DOHH2 (cell line): ENCODE measurements at regions not wholly inside any gene's neighbourhood (a gene's known extent, or its start where the extent isn't known, plus 50 kb on each side); places are given as distances from the start of the nearest gene placed in this dataset.

Source experiments
- H3F3A ChIP-seq: fragments of 200-600 bp; sonication (generic), shearing (Covaris generic); 2 replicates; pipeline ENCODE4 v1.6.0; 2016; ENCODE audit warnings: antibody characterized with exemption, mild to moderate bottlenecking; ENCODE audit not compliant: control insufficient read depth, insufficient read depth
- H3K27ac ChIP-seq: fragments of 200-600 bp; sonication (generic); 2 replicates; pipeline ENCODE4 v1.5.1; 2014; ENCODE audit warnings: low read depth, mild to moderate bottlenecking, low read length, moderate library complexity
- H3K27me3 ChIP-seq: fragments of 200-600 bp; sonication (generic); 2 replicates; pipeline ENCODE4 v1.6.1; 2014; ENCODE audit warnings: mild to moderate bottlenecking, low read length, mixed read lengths; ENCODE audit not compliant: control insufficient read depth
- H3K36me3 ChIP-seq: fragments of 200-600 bp; sonication (generic); 2 replicates; pipeline ENCODE4 v1.6.1; 2014; ENCODE audit warnings: mild to moderate bottlenecking, low read length, moderate library complexity, mixed read lengths; ENCODE audit not compliant: control insufficient read depth
- H3K4me1 ChIP-seq: fragments of 200-600 bp; sonication (generic); 2 replicates; pipeline ENCODE4 v1.6.1; 2014; ENCODE audit warnings: mild to moderate bottlenecking, low read length, mixed read lengths; ENCODE audit not compliant: control insufficient read depth
- H3K4me2 ChIP-seq: fragments of 200-600 bp; sonication (generic); 2 replicates; pipeline ENCODE4 v1.6.0; 2014; ENCODE audit warnings: mild to moderate bottlenecking, low read length, moderate library complexity
- H3K4me3 ChIP-seq: fragments of 200-600 bp; sonication (generic); 2 replicates; pipeline ENCODE4 v1.5.1; 2014; ENCODE audit warnings: mild to moderate bottlenecking, low read length, mixed read lengths
- H3K79me2 ChIP-seq: fragments of 200-600 bp; sonication (generic); 2 replicates; pipeline ENCODE4 v1.6.1; 2014; ENCODE audit warnings: mild to moderate bottlenecking, low read length, mixed read lengths; ENCODE audit not compliant: control insufficient read depth
- H3K9me2 ChIP-seq: fragments of 200-600 bp; sonication (generic); replicated peaks from 2 replicates; pipeline ENCODE4 v1.6.1; 2014; ENCODE audit warnings: mild to moderate bottlenecking, low read length, mixed read lengths; ENCODE audit not compliant: control insufficient read depth
- H3K9me3 ChIP-seq: fragments of 200-600 bp; sonication (generic); 2 replicates; pipeline ENCODE4 v1.6.1; 2014; ENCODE audit warnings: antibody characterized with exemption, low read length, mixed read lengths; ENCODE audit not compliant: control insufficient read depth, insufficient read depth
- H4K20me1 ChIP-seq: fragments of 200-600 bp; sonication (generic); 2 replicates; pipeline ENCODE4 v1.6.0; 2014; ENCODE audit warnings: low read depth, mild to moderate bottlenecking, antibody characterized with exemption, low read length, moderate library complexity; ENCODE audit not compliant: control insufficient read depth, insufficient read depth
- EZH2phosphoT487 ChIP-seq: fragments of 200-600 bp; sonication (generic); IDR thresholded peaks from 2 replicates; pipeline ENCODE4 v1.6.1; 2017; ENCODE audit warnings: borderline replicate concordance, mild to moderate bottlenecking, antibody characterized with exemption, low read length, moderate library complexity, mixed read lengths
- TF ChIP-seq, protein P1 (sequence below): fragments of 200-600 bp; sonication (generic); IDR thresholded peaks from one replicate; pipeline ENCODE4 v1.5.1; 2014; ENCODE audit warnings: antibody characterized with exemption, mild to moderate bottlenecking, low read depth, low read length; ENCODE audit not compliant: poor library complexity, severe bottlenecking

DNA sequence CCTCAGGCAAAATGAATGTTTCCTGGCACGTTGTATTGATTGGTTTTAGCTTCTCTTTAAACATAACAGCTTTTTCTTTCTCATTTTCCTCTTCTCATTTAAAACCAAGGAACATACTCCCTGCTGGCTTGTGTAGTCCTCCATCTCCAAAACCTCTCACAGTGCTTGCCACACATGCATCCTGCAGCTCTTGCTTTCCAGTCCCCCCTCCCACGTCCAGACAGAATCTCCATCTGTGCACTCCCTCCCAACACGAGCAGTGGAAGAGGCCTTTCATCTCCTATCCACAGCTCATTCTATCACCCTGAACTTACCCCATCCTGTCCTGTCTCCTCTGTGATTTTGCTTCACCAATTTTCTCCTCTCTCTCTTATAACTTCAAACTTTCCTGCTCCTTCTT lies 99.6 kb upstream of the THSD7B start:
- TF ChIP-seq, protein P1, sequence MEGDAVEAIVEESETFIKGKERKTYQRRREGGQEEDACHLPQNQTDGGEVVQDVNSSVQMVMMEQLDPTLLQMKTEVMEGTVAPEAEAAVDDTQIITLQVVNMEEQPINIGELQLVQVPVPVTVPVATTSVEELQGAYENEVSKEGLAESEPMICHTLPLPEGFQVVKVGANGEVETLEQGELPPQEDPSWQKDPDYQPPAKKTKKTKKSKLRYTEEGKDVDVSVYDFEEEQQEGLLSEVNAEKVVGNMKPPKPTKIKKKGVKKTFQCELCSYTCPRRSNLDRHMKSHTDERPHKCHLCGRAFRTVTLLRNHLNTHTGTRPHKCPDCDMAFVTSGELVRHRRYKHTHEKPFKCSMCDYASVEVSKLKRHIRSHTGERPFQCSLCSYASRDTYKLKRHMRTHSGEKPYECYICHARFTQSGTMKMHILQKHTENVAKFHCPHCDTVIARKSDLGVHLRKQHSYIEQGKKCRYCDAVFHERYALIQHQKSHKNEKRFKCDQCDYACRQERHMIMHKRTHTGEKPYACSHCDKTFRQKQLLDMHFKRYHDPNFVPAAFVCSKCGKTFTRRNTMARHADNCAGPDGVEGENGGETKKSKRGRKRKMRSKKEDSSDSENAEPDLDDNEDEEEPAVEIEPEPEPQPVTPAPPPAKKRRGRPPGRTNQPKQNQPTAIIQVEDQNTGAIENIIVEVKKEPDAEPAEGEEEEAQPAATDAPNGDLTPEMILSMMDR: no peak
- no peak for TF ChIP-seq EZH2phosphoT487

DNA sequence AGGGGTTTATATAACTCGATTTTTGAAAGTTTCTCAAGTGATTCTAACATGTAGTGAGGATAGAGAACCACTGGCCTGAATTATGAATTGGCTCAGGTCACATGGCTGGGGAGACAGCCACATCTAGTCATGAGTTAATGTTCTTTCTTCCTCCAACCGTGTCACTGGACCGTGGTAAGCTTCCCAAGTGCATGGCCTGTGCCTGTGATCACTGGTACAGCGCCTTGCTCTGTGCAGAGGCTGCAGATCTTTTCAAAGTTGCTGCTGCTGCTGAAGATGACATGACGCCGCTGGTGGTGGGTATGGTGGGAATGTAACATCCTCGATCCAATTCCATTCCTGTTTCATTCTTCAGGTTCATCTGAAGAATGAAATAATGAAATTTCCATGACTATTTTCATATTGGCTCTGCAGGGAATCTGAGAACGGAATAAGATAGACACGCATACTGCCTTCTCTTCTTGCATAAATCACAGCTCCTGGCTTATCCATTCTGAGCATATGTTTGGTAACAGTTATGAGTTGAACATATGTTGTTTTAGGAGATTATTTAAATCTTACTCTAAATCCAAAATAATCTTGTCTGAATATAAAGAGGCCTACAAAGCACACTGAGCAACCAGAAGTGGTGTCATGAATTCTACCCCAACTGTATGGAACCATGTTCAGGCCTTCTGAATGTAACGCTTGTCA lies 100.5 kb upstream of the THSD7B start:
- Histone ChIP-seq H3K27me3 (no peaks in the 10 kb centered on the region), H3K79me2 (no peaks in the 10 kb centered on the region), H3K4me2 (no peak overlapping the region), H3K27ac (no peak overlapping the region), H3K9me3 (no peaks in the 10 kb centered on the region), H4K20me1 (no peaks in the 10 kb centered on the region), H3K4me3 (no peak overlapping the region), H3F3A (no peaks in the 10 kb centered on the region), H3K4me1 (no peaks in the 10 kb centered on the region), H3K9me2 (no peaks in the 10 kb centered on the region), H3K36me3 (no peaks in the 10 kb centered on the region)
- TF ChIP-seq, protein P1: no peak
- TF ChIP-seq EZH2phosphoT487: no peak

More for the DNA sequence above, 99.6 kb upstream of the THSD7B start:
- Histone ChIP-seq H3F3A (no peaks in the 10 kb centered on the region), H3K79me2 (no peaks in the 10 kb centered on the region), H3K27ac (no peak overlapping the region), H3K4me2 (no peak overlapping the region), H3K36me3 (no peaks in the 10 kb centered on the region), H4K20me1 (no peaks in the 10 kb centered on the region), H3K9me3 (no peaks in the 10 kb centered on the region), H3K4me1 (no peaks in the 10 kb centered on the region), H3K27me3 (no peaks in the 10 kb centered on the region), H3K9me2 (no peaks in the 10 kb centered on the region), H3K4me3 (no peak overlapping the region)

DNA sequence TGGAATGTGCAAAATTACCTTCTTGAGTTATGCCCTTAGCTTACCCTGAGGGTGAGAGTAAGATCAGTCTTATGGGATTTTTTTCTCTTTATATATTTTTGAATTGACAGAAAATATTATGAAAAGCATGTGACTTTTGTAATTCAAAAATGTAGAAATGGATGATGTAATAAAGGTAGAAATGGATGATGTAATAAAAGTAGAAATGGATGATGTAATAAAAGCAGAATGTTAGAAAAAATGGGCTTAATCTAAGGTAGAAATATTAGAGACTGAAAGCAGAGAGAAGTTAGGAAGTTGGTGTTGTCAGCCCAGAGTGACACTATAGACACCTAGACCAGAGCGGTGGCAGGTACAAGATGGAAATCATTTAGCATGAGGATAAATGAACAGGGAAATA lies 107.1 kb upstream of the THSD7B start:
- Histone ChIP-seq H3K4me3 (no peak overlapping the region), H3K9me3 (no peaks in the 10 kb centered on the region), H3K27me3 (no peaks in the 10 kb centered on the region), H3K4me1 (no peaks in the 10 kb centered on the region), H3K9me2 (no peaks in the 10 kb centered on the region), H3F3A (no peaks in the 10 kb centered on the region), H3K36me3 (no peaks in the 10 kb centered on the region), H3K4me2 (no peak overlapping the region), H4K20me1 (no peaks in the 10 kb centered on the region), H3K79me2 (no peaks in the 10 kb centered on the region), H3K27ac (no peak overlapping the region)
- TF ChIP-seq EZH2phosphoT487: no peak
- TF ChIP-seq, protein P1: no peak
